Cardiac fibroblast (primary cell): ENCODE measurements at regions not wholly inside any gene's neighbourhood (a gene's known extent, or its start where the extent isn't known, plus 50 kb on each side); places are given as distances from the start of the nearest gene placed in this dataset.

Experiments used
- DNase-seq, 2 donors: peaks; one replicate each; pipeline versions ENCODE4 v3.0.0 to v3.0.0-alpha.2; 2010; ENCODE audit warnings: low read depth in 2 of 2
- H3K4me3 ChIP-seq, 2 donors: replicated peaks in 1 of 2; 1 replicate in 1 of 2; 2 replicates in 1 of 2; pipeline ENCODE4 v1.5.1; 2011; ENCODE audit warnings: low read depth in 2 of 2, low read length in 2 of 2, mild to moderate bottlenecking in 2 of 2, moderate library complexity in 1 of 2
- TF ChIP-seq, protein P1 (sequence below): IDR thresholded peaks from one replicate; pipeline ENCODE4 v1.5.1; 2011; ENCODE audit warnings: low read depth, mild to moderate bottlenecking, low read length, inconsistent platforms

DNA sequence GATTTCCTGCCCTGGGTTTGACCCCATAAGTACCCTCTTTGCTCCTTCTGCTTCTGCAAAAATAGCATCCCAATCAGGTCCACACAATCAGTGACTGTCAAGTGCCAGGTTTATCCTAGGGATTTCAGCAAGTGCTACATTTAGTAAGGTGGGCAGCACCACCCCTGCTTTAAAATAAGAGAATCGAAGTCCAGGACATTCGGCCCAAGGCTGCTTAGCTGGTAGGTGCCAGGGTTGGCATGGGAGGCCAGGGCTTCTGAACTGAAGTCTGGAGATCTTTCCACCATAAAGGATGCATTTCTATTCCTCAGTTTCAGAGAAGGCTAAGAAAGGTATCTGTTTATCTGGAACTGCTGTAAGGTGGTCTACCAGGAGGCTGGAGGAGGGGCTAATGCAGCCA is 408.3 kb downstream of the ZNF536 start:
- TF ChIP-seq, protein P1, sequence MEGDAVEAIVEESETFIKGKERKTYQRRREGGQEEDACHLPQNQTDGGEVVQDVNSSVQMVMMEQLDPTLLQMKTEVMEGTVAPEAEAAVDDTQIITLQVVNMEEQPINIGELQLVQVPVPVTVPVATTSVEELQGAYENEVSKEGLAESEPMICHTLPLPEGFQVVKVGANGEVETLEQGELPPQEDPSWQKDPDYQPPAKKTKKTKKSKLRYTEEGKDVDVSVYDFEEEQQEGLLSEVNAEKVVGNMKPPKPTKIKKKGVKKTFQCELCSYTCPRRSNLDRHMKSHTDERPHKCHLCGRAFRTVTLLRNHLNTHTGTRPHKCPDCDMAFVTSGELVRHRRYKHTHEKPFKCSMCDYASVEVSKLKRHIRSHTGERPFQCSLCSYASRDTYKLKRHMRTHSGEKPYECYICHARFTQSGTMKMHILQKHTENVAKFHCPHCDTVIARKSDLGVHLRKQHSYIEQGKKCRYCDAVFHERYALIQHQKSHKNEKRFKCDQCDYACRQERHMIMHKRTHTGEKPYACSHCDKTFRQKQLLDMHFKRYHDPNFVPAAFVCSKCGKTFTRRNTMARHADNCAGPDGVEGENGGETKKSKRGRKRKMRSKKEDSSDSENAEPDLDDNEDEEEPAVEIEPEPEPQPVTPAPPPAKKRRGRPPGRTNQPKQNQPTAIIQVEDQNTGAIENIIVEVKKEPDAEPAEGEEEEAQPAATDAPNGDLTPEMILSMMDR: no peak

GRCh38 chr19:30780032-30780431 is 407.8 kb downstream of the ZNF536 start:
- DNase-seq: no peak

More for the DNA sequence above, 408.3 kb downstream of the ZNF536 start:
- no peak for DNase-seq
- no peak overlapping the region for H3K4me3 ChIP-seq

GRCh38 chr19:30778961-30779715 is 407.0 kb downstream of the ZNF536 start:
- TF ChIP-seq, protein P1: no peak
- no peak for DNase-seq
- no peak overlapping the region for H3K4me3 ChIP-seq

More at GRCh38 chr19:30780032-30780431, 407.8 kb downstream of the ZNF536 start:
- no peak overlapping the region for H3K4me3 ChIP-seq
- TF ChIP-seq, protein P1: no peak

- DNase-seq: no peak
- no peak overlapping the region for H3K4me3 ChIP-seq
- TF ChIP-seq, protein P1: no peak
Measured at GRCh38 chr19:30778061-30778460, 405.9 kb downstream of the ZNF536 start.

GRCh38 chr19:30775956-30776355 is 403.8 kb downstream of the ZNF536 start:
- H3K4me3 ChIP-seq: no peak overlapping the region
- TF ChIP-seq, protein P1: no peak
- no peak for DNase-seq

DNA sequence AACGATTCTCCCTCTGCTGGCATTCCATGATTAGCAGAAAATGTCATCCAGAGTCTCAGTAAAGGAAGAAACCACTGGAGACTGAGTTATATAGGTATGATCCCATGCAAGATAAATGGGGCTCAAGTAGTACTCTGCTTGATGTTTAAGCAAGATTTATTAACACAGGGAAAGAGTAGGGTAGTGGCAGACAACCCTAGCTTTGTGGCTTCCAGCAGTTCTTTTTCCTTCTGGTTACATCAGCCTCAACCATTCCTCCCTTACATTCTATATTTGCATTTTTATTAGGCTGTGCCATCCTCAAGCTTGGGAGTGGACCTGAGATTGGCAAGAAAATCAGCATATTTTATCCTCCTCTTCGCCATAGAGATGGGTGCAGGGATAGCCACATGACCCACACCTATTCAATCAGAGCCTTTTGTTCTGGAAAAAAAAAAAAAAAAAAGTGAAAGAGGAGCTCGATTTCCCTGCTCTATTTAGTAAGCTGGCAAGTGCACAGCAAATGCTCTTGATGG is 402.1 kb downstream of the ZNF536 start:
- no peak for DNase-seq
- H3K4me3 ChIP-seq: no peak overlapping the region
- TF ChIP-seq, protein P1: no peak
